Occipital lobe (tissue), 1 donor: ENCODE measurements at regions not wholly inside any gene's neighbourhood (a gene's known extent, or its start where the extent isn't known, plus 50 kb on each side); places are given as distances from the start of the nearest gene placed in this dataset.
A peak's percentile ranks its signal among the peaks of the same experiment; 100 is the strongest.

Experiments
- DNase-seq: peaks from one replicate; lab custom pipeline; 2025; lab: John Stamatoyannopoulos, UW

GRCh38 chr21:16580661-16581060, 850.9 kb downstream of the USP25 start:
- DNase-seq: no peak

- no peak for DNase-seq
Observed at GRCh38 chr21:16583556-16583955, 853.8 kb downstream of the USP25 start.

GRCh38 chr21:16584756-16585155, 855.0 kb downstream of the USP25 start:
- no peak for DNase-seq

GRCh38 chr21:16585896-16586295, 856.1 kb downstream of the USP25 start:
- DNase-seq: no peak

GRCh38 chr21:16587141-16587581, 857.4 kb downstream of the USP25 start:
- DNase-seq: peak; percentile 73

GRCh38 chr21:16587681-16588375, 858.0 kb downstream of the USP25 start:
- DNase-seq: peak; percentile 45

- DNase-seq: peak; percentile 88
Observed at GRCh38 chr21:16588433-16588860, 858.7 kb downstream of the USP25 start.

- DNase-seq: no peak
Observed at GRCh38 chr21:16589006-16589898, 859.5 kb downstream of the USP25 start.

GRCh38 chr21:16590186-16590585, 860.4 kb downstream of the USP25 start:
- DNase-seq: no peak

- DNase-seq: no peak
Observed at GRCh38 chr21:16590641-16591292, 861.0 kb downstream of the USP25 start.

- no peak for DNase-seq
Observed at GRCh38 chr21:16592381-16592780, 862.6 kb downstream of the USP25 start.

- DNase-seq: no peak
Observed at GRCh38 chr21:16594191-16594590, 864.4 kb downstream of the USP25 start.

GRCh38 chr21:16596369-16596768, 866.6 kb downstream of the USP25 start:
- DNase-seq: no peak

GRCh38 chr21:16597753-16598152, 868.0 kb downstream of the USP25 start:
- no peak for DNase-seq

- no peak for DNase-seq
Observed at GRCh38 chr21:16605597-16605996, 875.8 kb downstream of the USP25 start.

- DNase-seq: no peak
Observed at GRCh38 chr21:16606271-16606670, 876.5 kb downstream of the USP25 start.

GRCh38 chr21:16608209-16608830, 878.5 kb downstream of the USP25 start:
- DNase-seq: no peak

- DNase-seq: no peak
Observed at GRCh38 chr21:16619281-16619680, 889.5 kb downstream of the USP25 start.

GRCh38 chr21:16620786-16621320, 891.1 kb downstream of the USP25 start:
- no peak for DNase-seq

- DNase-seq: no peak
Observed at GRCh38 chr21:16624479-16625118, 888.2 kb upstream of the CXADR start.

GRCh38 chr21:16625491-16625890, 887.4 kb upstream of the CXADR start:
- DNase-seq: no peak
